HEK293 (cell line): ENCODE measurements at regions not wholly inside any gene's neighbourhood (a gene's known extent, or its start where the extent isn't known, plus 50 kb on each side); places are given as distances from the start of the nearest gene placed in this dataset.

Experiments used
- CTCF ChIA-PET: fragments of 350-600 bp; formaldehyde crosslinking; extraction: SDS; loops from one replicate; lab custom pipeline; 2021; ENCODE audit warnings: antibody characterized with exemption; lab: Yijun Ruan, JAX
- POLR2A ChIA-PET: fragments of 300-600 bp; formaldehyde crosslinking; extraction: SDS; loops from one replicate; lab custom pipeline; 2020; ENCODE audit warnings: antibody characterized with exemption, inconsistent platforms; lab: Yijun Ruan, JAX
- H3K27ac ChIP-seq: fragments of 200-500 bp; sonication (Bioruptor generic); 2 replicates; pipeline ENCODE4 v1.5.1; 2014; ENCODE audit warnings: low read depth, low read length, control low read depth, inconsistent platforms; ENCODE audit errors: extremely low read depth
- H3K36me3 ChIP-seq, 2 experiments: fragments of 200-500 bp in 1 of 2; sonication (Bioruptor generic) in 1 of 2; 1 replicate in 1 of 2; 2 replicates in 1 of 2; pipeline ENCODE4 v1.5.1; 2014 to 2017; ENCODE audit warnings: inconsistent platforms in 2 of 2, low read length in 2 of 2; ENCODE audit not compliant: control insufficient read depth in 2 of 2, insufficient read depth in 1 of 2
- H3K4me1 ChIP-seq: fragments of 200-500 bp; sonication (Bioruptor generic); 2 replicates; pipeline ENCODE4 v1.5.1; 2014; ENCODE audit warnings: mild to moderate bottlenecking, low read length, inconsistent platforms; ENCODE audit not compliant: control insufficient read depth, insufficient read depth
- H3K4me3 ChIP-seq: 2 replicates; pipeline ENCODE4 v1.5.1; 2011; ENCODE audit warnings: low read depth, mild to moderate bottlenecking, control low read depth, low read length, moderate library complexity
- H3K9me3 ChIP-seq: fragments of 200-500 bp; sonication (Bioruptor generic); 2 replicates; pipeline ENCODE4 v1.5.1; 2014; ENCODE audit warnings: low read depth, low read length, inconsistent platforms; ENCODE audit not compliant: control insufficient read depth, insufficient read depth
- BCL11A ChIP-seq: fragments of 450-650 bp; formaldehyde crosslinking; IDR thresholded peaks from 2 replicates; pipeline ENCODE4 v1.5.1; 2016; ENCODE audit warnings: low read depth, missing biosample characterization, missing genetic modification characterization
- BCL11B ChIP-seq: fragments of 450-650 bp; formaldehyde crosslinking; IDR thresholded peaks from 2 replicates; pipeline ENCODE4 v1.5.1; 2016; ENCODE audit warnings: low read depth, missing biosample characterization, missing genetic modification characterization
- GLI4 ChIP-seq: fragments of 450-650 bp; formaldehyde crosslinking; IDR thresholded peaks from 2 replicates; pipeline ENCODE4 v1.5.1; 2016; ENCODE audit warnings: missing biosample characterization, missing genetic modification characterization
- HOXA7 ChIP-seq: sonication (generic); formaldehyde crosslinking; IDR thresholded peaks from 2 replicates; pipeline ENCODE4 v1.8.1; 2022; ENCODE audit warnings: missing genetic modification reagents, borderline replicate concordance
- PRDM10 ChIP-seq: fragments of 450-650 bp; formaldehyde crosslinking; IDR thresholded peaks from 2 replicates; pipeline ENCODE4 v1.5.1; 2016; ENCODE audit warnings: missing biosample characterization, missing genetic modification characterization
- ZFP3 ChIP-seq: fragments of 450-650 bp; formaldehyde crosslinking; IDR thresholded peaks from 2 replicates; pipeline ENCODE4 v1.5.1; 2016; ENCODE audit warnings: low read depth, missing biosample characterization, missing genetic modification characterization
- ZNF112 ChIP-seq: fragments of 450-650 bp; formaldehyde crosslinking; IDR thresholded peaks from 2 replicates; pipeline ENCODE4 v1.5.0; 2017; ENCODE audit warnings: missing biosample characterization, missing genetic modification characterization
- ZNF157 ChIP-seq: fragments of 450-650 bp; formaldehyde crosslinking; IDR thresholded peaks from 2 replicates; pipeline ENCODE4 v1.5.1; 2016; ENCODE audit warnings: missing biosample characterization, missing genetic modification characterization
- ZNF169 ChIP-seq: fragments of 450-650 bp; formaldehyde crosslinking; IDR thresholded peaks from 2 replicates; pipeline ENCODE4 v1.5.1; 2016; ENCODE audit warnings: missing biosample characterization, missing genetic modification characterization
- ZNF341 ChIP-seq: fragments of 450-650 bp; formaldehyde crosslinking; IDR thresholded peaks from 2 replicates; pipeline ENCODE4; 2016; ENCODE audit warnings: low read depth, missing biosample characterization, missing genetic modification characterization
- ZNF394 ChIP-seq: fragments of 450-650 bp; formaldehyde crosslinking; IDR thresholded peaks from 2 replicates; pipeline ENCODE4 v1.5.1; 2016; ENCODE audit warnings: missing biosample characterization, missing genetic modification characterization, mild to moderate bottlenecking, moderate library complexity, borderline replicate concordance
- ZNF426 ChIP-seq: fragments of 450-650 bp; formaldehyde crosslinking; IDR thresholded peaks from 2 replicates; pipeline ENCODE4 v1.5.1; 2017; ENCODE audit warnings: missing biosample characterization, missing genetic modification characterization, mild to moderate bottlenecking, inconsistent platforms, moderate library complexity
- ZNF521 ChIP-seq: fragments of 450-650 bp; formaldehyde crosslinking; IDR thresholded peaks from 2 replicates; pipeline ENCODE4 v1.5.1; 2017; ENCODE audit warnings: missing biosample characterization, mild to moderate bottlenecking, missing genetic modification characterization
- ZNF549 ChIP-seq: fragments of 450-650 bp; IDR thresholded peaks from 2 replicates; pipeline ENCODE4 v1.5.1; 2018; ENCODE audit warnings: missing biosample characterization, missing genetic modification characterization, mild to moderate bottlenecking, inconsistent platforms, moderate library complexity
- ZNF555 ChIP-seq: fragments of 450-650 bp; formaldehyde crosslinking; conservative IDR thresholded peaks from 2 replicates; pipeline ENCODE4 v1.5.1; 2017; ENCODE audit warnings: missing biosample characterization, mild to moderate bottlenecking, missing genetic modification characterization, inconsistent platforms
- ZNF558 ChIP-seq: fragments of 450-650 bp; formaldehyde crosslinking; IDR thresholded peaks from 2 replicates; pipeline ENCODE4 v1.5.1; 2016; ENCODE audit warnings: missing biosample characterization, missing genetic modification characterization
- ZNF560 ChIP-seq: fragments of 450-650 bp; formaldehyde crosslinking; IDR thresholded peaks from 2 replicates; pipeline ENCODE4 v1.5.1; 2017; ENCODE audit warnings: missing biosample characterization, missing genetic modification characterization, borderline replicate concordance
- ZNF629 ChIP-seq: fragments of 450-650 bp; formaldehyde crosslinking; IDR thresholded peaks from 2 replicates; pipeline ENCODE4 v1.5.1; 2017; ENCODE audit warnings: missing biosample characterization, missing genetic modification characterization
- ZNF654 ChIP-seq: fragments of 450-650 bp; formaldehyde crosslinking; IDR thresholded peaks from 2 replicates; pipeline ENCODE4 v1.5.1; 2016; ENCODE audit warnings: low read depth, missing biosample characterization, missing genetic modification characterization
- ZNF701 ChIP-seq: fragments of 450-650 bp; formaldehyde crosslinking; IDR thresholded peaks from 2 replicates; pipeline ENCODE4 v1.5.1; 2016; ENCODE audit warnings: missing biosample characterization, missing genetic modification characterization
- ZNF747 ChIP-seq: fragments of 450-650 bp; formaldehyde crosslinking; IDR thresholded peaks from 2 replicates; pipeline ENCODE4 v1.5.1; 2016; ENCODE audit warnings: missing biosample characterization, missing genetic modification characterization
- ZSCAN16 ChIP-seq: fragments of 450-650 bp; formaldehyde crosslinking; IDR thresholded peaks from 2 replicates; pipeline ENCODE4 v1.5.1; 2016; ENCODE audit warnings: missing biosample characterization, missing genetic modification characterization
- TF ChIP-seq, protein P1 (sequence below): fragments of 450-650 bp; formaldehyde crosslinking; IDR thresholded peaks from 2 replicates; pipeline ENCODE4 v1.5.1; 2016; ENCODE audit warnings: missing biosample characterization, missing genetic modification characterization
- TF ChIP-seq, protein P2 (sequence below): IDR thresholded peaks from 2 replicates; pipeline ENCODE4 v1.6.1; 2011; ENCODE audit warnings: mild to moderate bottlenecking, low read depth, low read length, borderline replicate concordance
- TF ChIP-seq, protein P3 (sequence below): fragments of 450-650 bp; formaldehyde crosslinking; IDR thresholded peaks from 2 replicates; pipeline ENCODE4 v1.5.1; 2016; ENCODE audit warnings: missing biosample characterization, missing genetic modification characterization

GRCh38 chr6:8195040-8195713 lies 92.8 kb upstream of the EEF1E1 start:
- TF ChIP-seq ZNF169 (tag by site-specific recombination) (no peak), ZNF629 (tag by site-specific recombination) (no peak), PRDM10 (tag by site-specific recombination) (peak; percentile 51), GLI4 (tag by site-specific recombination) (no peak), ZNF654 (tag by site-specific recombination) (no peak), ZNF521 (tag by site-specific recombination) (no peak)
- H3K4me3 ChIP-seq, result no peak overlapping the region
- no peaks in the 10 kb centered on the region for H3K4me1 ChIP-seq
- no peak overlapping the region for H3K27ac ChIP-seq
- H3K9me3 ChIP-seq, result no peaks in the 10 kb centered on the region
- POLR2A ChIA-PET, result interaction anchor here (1.0 kb wide), 1 partner anchor 605 kb away, joined by 3 read pairs; the partner anchor contains the start of gene SNRNP48
- CTCF ChIA-PET, result interaction anchor here (0.6 to 2.1 kb wide), 11 partner anchors 13 to 76 kb away, joined by 3 to 18 read pairs (median 5); no protein-coding TSS in a partner anchor
- no peaks in the 10 kb centered on the region for H3K36me3 ChIP-seq

DNA sequence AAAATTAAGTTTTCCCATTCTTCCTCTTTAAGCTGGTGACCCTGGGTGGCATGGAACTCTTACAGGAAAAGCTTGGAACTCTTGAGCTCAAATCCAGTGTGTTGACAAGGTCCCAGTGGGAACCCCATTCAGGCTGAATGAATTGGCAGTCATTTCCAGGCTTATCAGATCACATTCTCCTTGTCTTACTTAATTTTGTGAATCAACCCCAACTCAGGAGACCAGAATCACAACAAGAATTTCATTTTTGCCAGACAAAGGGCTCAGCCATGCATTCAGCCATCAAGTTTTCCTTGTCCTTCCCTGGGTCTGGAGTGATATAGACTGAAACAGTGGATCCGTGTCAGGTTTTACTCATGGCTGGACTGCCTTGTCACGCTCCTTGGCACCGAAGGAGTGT lies 92.1 kb upstream of the EEF1E1 start:
- Histone ChIP-seq H3K9me3 (no peaks in the 10 kb centered on the region), H3K4me1 (no peaks in the 10 kb centered on the region), H3K4me3 (no peak overlapping the region), H3K27ac (no peak overlapping the region), H3K36me3 (no peaks in the 10 kb centered on the region)
- ChIA-PET POLR2A (interaction anchor here (1.0 kb wide), 1 partner anchor 605 kb away, joined by 3 read pairs; the partner anchor contains the start of gene SNRNP48), CTCF (interaction anchor here (0.9 to 2.1 kb wide), 8 partner anchors 10 to 63 kb away, joined by 3 to 18 read pairs (median 4); no protein-coding TSS in a partner anchor)
- no peak for TF ChIP-seq ZNF112
- no peak for TF ChIP-seq BCL11B
- TF ChIP-seq BCL11A (tag by site-specific recombination), result no peak
- no peak for TF ChIP-seq ZNF157 (tag by site-specific recombination)
- TF ChIP-seq ZNF394 (tag by site-specific recombination), result no peak
- TF ChIP-seq ZNF560 (tag by site-specific recombination), result no peak
- TF ChIP-seq, protein P1, sequence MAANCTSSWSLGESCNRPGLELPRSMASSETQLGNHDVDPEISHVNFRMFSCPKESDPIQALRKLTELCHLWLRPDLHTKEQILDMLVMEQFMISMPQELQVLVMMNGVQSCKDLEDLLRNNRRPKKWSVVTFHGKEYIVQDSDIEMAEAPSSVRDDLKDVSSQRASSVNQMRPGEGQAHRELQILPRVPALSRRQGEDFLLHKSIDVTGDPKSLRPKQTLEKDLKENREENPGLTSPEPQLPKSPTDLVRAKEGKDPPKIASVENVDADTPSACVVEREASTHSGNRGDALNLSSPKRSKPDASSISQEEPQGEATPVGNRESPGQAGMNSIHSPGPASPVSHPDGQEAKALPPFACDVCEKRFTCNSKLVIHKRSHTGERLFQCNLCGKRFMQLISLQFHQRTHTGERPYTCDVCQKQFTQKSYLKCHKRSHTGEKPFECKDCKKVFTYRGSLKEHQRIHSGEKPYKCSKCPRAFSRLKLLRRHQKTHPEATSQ (tag by site-specific recombination), result no peak
- no peak for TF ChIP-seq ZNF169 (tag by site-specific recombination)
- TF ChIP-seq ZNF747 (tag by site-specific recombination), result no peak
- no peak for TF ChIP-seq HOXA7 (CRISPR knock-in tag)
- TF ChIP-seq ZNF341, result no peak
- TF ChIP-seq ZNF549, result no peak
- no peak for TF ChIP-seq ZNF558
- TF ChIP-seq ZNF555 (tag by site-specific recombination), result no peak
- TF ChIP-seq ZNF426, result no peak
- TF ChIP-seq, protein P2, sequence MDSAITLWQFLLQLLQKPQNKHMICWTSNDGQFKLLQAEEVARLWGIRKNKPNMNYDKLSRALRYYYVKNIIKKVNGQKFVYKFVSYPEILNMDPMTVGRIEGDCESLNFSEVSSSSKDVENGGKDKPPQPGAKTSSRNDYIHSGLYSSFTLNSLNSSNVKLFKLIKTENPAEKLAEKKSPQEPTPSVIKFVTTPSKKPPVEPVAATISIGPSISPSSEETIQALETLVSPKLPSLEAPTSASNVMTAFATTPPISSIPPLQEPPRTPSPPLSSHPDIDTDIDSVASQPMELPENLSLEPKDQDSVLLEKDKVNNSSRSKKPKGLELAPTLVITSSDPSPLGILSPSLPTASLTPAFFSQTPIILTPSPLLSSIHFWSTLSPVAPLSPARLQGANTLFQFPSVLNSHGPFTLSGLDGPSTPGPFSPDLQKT, result no peak
- TF ChIP-seq ZFP3, result no peak
- TF ChIP-seq ZSCAN16 (tag by site-specific recombination), result no peak
- TF ChIP-seq, protein P3, sequence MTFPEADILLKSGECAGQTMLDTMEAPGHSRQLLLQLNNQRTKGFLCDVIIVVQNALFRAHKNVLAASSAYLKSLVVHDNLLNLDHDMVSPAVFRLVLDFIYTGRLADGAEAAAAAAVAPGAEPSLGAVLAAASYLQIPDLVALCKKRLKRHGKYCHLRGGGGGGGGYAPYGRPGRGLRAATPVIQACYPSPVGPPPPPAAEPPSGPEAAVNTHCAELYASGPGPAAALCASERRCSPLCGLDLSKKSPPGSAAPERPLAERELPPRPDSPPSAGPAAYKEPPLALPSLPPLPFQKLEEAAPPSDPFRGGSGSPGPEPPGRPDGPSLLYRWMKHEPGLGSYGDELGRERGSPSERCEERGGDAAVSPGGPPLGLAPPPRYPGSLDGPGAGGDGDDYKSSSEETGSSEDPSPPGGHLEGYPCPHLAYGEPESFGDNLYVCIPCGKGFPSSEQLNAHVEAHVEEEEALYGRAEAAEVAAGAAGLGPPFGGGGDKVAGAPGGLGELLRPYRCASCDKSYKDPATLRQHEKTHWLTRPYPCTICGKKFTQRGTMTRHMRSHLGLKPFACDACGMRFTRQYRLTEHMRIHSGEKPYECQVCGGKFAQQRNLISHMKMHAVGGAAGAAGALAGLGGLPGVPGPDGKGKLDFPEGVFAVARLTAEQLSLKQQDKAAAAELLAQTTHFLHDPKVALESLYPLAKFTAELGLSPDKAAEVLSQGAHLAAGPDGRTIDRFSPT (tag by site-specific recombination), result no peak
- TF ChIP-seq ZNF701 (tag by site-specific recombination), result no peak
